ENCODE measurements at regions not wholly inside any gene's neighbourhood (a gene's known extent, or its start where the extent isn't known, plus 50 kb on each side); places are given as distances from the start of the nearest gene placed in this dataset.

DNA sequence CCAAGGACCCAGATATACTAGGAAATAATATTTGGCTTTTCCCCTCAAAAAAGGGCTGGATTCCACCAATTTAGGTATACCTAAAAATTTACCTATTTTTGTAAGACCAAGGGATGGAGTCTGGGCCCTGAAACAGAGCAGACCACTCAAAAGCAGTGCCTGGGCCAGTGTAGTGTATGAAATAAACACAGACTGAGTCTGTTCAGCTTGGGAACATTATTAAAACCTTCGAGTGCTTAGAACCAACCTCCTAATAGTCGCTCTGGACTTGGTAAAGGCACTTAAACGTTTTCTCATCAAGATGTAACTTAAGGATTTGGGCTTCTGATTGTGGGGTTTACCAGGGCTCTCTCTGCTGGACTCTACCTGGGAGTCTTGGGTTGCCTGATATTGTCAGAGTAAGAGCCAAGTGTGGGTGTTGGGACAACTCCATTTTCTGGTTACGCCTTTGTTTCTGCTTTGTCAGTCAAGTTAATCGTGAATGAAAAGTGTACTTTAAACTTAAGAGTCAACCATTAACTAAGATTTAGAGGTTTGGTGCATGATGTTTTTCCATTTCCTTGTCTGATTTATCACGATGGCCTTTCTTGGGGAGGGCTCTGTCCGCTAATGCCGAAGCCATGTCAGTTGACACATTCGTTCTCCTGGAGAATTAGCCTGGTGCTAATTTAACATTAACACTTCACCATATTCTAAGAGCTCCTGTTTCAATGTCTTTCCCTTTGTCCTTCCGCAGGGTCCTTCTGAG, 221.0 kb upstream of the TPM1 start:
- Histone ChIP-seq H3K4me1 (ENCODE audit: control insufficient read depth in 2 of 2, insufficient read depth in 2 of 2, low read length in 2 of 2) (no peaks in the 10 kb centered on the region), H3K27me3 (ENCODE audit: control insufficient read depth in 2 of 2, insufficient read depth in 2 of 2, low read length in 2 of 2) (no peaks in the 10 kb centered on the region), H3K36me3 (ENCODE audit: control insufficient read depth in 2 of 3, insufficient read depth in 3 of 3, low read length in 3 of 3) (no peaks in the 10 kb centered on the region), H3K4me3 (ENCODE audit: low read length) (no peak overlapping the region), H3K27ac (ENCODE audit: low read depth, low read length) (no peak overlapping the region), H3K9me3 (ENCODE audit: control insufficient read depth in 2 of 3, low read length in 3 of 3) (no peaks in the 10 kb centered on the region)
- H3K4me1 Mint-ChIP-seq = no peaks in the 10 kb centered on the region
- H3K4me3 Mint-ChIP-seq = no peak overlapping the region
- no peak for ATAC-seq
- no peak overlapping the region for H3K27ac Mint-ChIP-seq
- H3K9me3 Mint-ChIP-seq = no peaks in the 10 kb centered on the region
- ChIA-PET CTCF (no interaction called here), POLR2A (no interaction called here)
- peaks cover 0 to 14% (median 5%) of the 10 kb centered on the region in 5 donors for H3K27me3 Mint-ChIP-seq
- no peaks in the 10 kb centered on the region for H3K36me3 Mint-ChIP-seq
- no peak for DNase-seq
- intact Hi-C loops (cut with micrococcal nuclease) = no loop called here

GRCh38 chr15:62822228-62822627, 220.3 kb upstream of the TPM1 start:
- H3K4me1 ChIP-seq (ENCODE audit: control insufficient read depth in 2 of 2, insufficient read depth in 2 of 2, low read length in 2 of 2) = no peaks in the 10 kb centered on the region
- H3K9me3 ChIP-seq (ENCODE audit: control insufficient read depth in 2 of 3, low read length in 3 of 3) = no peaks in the 10 kb centered on the region
- H3K36me3 ChIP-seq (ENCODE audit: control insufficient read depth in 2 of 3, insufficient read depth in 3 of 3, low read length in 3 of 3) = no peaks in the 10 kb centered on the region
- Mint-ChIP-seq H3K36me3 (no peaks in the 10 kb centered on the region), H3K4me3 (no peak overlapping the region), H3K4me1 (no peaks in the 10 kb centered on the region), H3K9me3 (no peaks in the 10 kb centered on the region), H3K27me3 (peaks cover 0 to 13% (median 5%) of the 10 kb centered on the region in 5 donors), H3K27ac (no peak overlapping the region)
- no peaks in the 10 kb centered on the region for H3K27me3 ChIP-seq (ENCODE audit: control insufficient read depth in 2 of 2, insufficient read depth in 2 of 2, low read length in 2 of 2)
- no peak overlapping the region for H3K27ac ChIP-seq (ENCODE audit: low read depth, low read length)
- CTCF ChIA-PET = no interaction called here
- ATAC-seq (no peak), DNase-seq (no peak)
- intact Hi-C loops (cut with micrococcal nuclease) = no loop called here
- POLR2A ChIA-PET = no interaction called here
- H3K4me3 ChIP-seq (ENCODE audit: low read length) = no peak overlapping the region

DNA sequence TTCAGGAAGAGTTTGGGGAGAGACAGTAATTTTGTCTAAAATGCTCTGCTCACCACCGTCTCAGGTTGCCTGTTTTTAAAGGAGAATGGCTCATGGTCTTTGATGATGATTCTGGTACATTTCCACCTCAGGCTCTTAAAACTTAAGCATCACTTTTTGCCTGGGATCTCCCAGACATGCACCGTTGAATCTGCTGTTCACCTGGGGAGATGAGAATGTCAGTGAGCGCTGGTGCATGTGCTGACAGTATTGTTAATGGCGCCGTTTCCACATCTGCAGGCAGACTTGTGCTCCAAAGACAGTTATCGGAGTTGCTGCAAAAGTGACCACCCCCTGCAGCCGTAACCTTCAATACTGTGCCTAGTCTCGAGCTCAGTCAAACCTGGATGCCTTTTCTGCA, 219.0 kb upstream of the TPM1 start:
- Mint-ChIP-seq H3K27me3 (peaks cover 0 to 12% (median 0%) of the 10 kb centered on the region in 5 donors), H3K27ac (no peak overlapping the region), H3K9me3 (no peaks in the 10 kb centered on the region), H3K4me1 (peaks cover 0 to 1% (median 0%) of the 10 kb centered on the region in 7 donors), H3K4me3 (no peak overlapping the region), H3K36me3 (no peaks in the 10 kb centered on the region)
- Histone ChIP-seq H3K4me1 (ENCODE audit: control insufficient read depth in 2 of 2, insufficient read depth in 2 of 2, low read length in 2 of 2) (no peaks in the 10 kb centered on the region), H3K27ac (ENCODE audit: low read depth, low read length) (no peak overlapping the region), H3K9me3 (ENCODE audit: control insufficient read depth in 2 of 3, low read length in 3 of 3) (no peaks in the 10 kb centered on the region), H3K4me3 (ENCODE audit: low read length) (no peak overlapping the region), H3K36me3 (ENCODE audit: control insufficient read depth in 2 of 3, insufficient read depth in 3 of 3, low read length in 3 of 3) (no peaks in the 10 kb centered on the region), H3K27me3 (ENCODE audit: control insufficient read depth in 2 of 2, insufficient read depth in 2 of 2, low read length in 2 of 2) (no peaks in the 10 kb centered on the region)
- ChIA-PET CTCF (no interaction called here), POLR2A (no interaction called here)
- DNase-seq (no peak), ATAC-seq (no peak)
- intact Hi-C loops (cut with micrococcal nuclease) = no loop called here

DNA sequence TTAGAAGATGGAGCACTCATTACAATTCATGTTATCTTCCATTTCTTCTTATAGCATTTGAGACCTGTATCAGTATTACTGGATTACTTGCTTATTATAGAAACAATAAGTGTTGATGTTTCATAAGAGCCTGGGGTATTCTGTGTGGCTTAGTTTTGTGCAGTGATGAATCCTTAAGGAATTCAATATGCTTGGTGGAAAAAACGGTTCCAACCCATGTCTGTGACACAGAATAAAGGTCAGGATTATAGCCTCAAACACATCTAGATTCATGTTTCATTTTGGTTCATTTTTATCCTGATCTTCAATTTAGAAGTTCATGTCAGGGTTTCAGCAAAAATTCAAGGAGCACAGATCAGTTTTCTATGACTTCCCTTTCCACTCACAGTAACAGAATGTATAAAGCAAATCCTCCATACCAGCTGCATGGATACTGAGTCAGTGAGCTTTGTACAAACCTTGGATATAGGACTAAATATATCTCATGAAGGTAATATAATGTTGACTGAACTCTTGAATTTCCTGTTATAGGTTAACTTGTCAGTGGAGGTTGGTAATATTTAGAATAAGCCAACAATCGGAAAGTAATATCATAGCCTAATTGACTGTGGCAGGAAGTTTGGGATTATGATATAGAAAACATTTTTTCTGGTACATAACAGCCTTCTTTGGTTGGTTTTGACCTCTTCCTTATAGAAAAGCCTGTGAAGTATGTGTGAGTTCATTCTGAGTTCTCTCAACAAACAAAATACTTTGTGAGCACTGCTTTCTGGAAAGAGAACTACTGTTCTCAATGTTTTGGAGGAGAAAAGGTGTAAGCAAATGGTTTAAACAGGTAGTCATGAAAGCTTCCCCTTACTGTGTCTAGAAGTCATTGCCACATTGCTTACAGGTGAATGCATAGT, 218.2 kb upstream of the TPM1 start:
- Histone ChIP-seq H3K27me3 (ENCODE audit: control insufficient read depth in 2 of 2, insufficient read depth in 2 of 2, low read length in 2 of 2) (no peaks in the 10 kb centered on the region), H3K27ac (ENCODE audit: low read depth, low read length) (no peak overlapping the region), H3K9me3 (ENCODE audit: control insufficient read depth in 2 of 3, low read length in 3 of 3) (no peaks in the 10 kb centered on the region), H3K4me3 (ENCODE audit: low read length) (no peak overlapping the region), H3K4me1 (ENCODE audit: control insufficient read depth in 2 of 2, insufficient read depth in 2 of 2, low read length in 2 of 2) (no peaks in the 10 kb centered on the region), H3K36me3 (ENCODE audit: control insufficient read depth in 2 of 3, insufficient read depth in 3 of 3, low read length in 3 of 3) (no peaks in the 10 kb centered on the region)
- intact Hi-C loops (cut with micrococcal nuclease) = no loop called here
- no peak overlapping the region for H3K27ac Mint-ChIP-seq
- ATAC-seq = no peak
- no peaks in the 10 kb centered on the region for H3K9me3 Mint-ChIP-seq
- DNase-seq = no peak
- peaks cover 0 to 1% (median 0%) of the 10 kb centered on the region in 7 donors for H3K4me1 Mint-ChIP-seq
- ChIA-PET CTCF (no interaction called here), POLR2A (no interaction called here)
- H3K36me3 Mint-ChIP-seq = no peaks in the 10 kb centered on the region
- H3K4me3 Mint-ChIP-seq = no peak overlapping the region
- H3K27me3 Mint-ChIP-seq = peaks cover 0 to 12% (median 0%) of the 10 kb centered on the region in 5 donors

DNA sequence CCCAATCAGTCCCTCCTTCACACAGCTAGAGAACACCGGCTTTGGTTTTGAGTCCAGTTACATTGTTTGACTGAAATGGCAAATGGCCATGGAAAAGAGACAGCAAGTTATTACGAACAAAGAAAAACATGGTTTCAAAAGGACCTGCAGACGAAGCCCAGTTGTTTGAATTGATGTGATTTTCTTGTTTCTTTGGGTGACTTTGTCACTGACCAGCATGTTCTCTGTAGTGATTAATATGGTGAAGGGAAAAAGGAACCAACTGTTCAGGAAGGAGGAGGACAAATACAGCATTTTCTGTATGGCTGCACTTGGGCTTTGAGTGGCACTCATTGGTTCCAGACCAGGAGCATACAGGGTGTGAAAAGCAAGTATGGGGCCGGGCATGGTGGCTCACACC, 217.4 kb upstream of the TPM1 start:
- Histone ChIP-seq H3K36me3 (ENCODE audit: control insufficient read depth in 2 of 3, insufficient read depth in 3 of 3, low read length in 3 of 3) (no peaks in the 10 kb centered on the region), H3K27ac (ENCODE audit: low read depth, low read length) (no peak overlapping the region), H3K4me3 (ENCODE audit: low read length) (no peak overlapping the region), H3K9me3 (ENCODE audit: control insufficient read depth in 2 of 3, low read length in 3 of 3) (no peaks in the 10 kb centered on the region), H3K27me3 (ENCODE audit: control insufficient read depth in 2 of 2, insufficient read depth in 2 of 2, low read length in 2 of 2) (no peaks in the 10 kb centered on the region), H3K4me1 (ENCODE audit: control insufficient read depth in 2 of 2, insufficient read depth in 2 of 2, low read length in 2 of 2) (no peaks in the 10 kb centered on the region)
- peaks cover 0 to 2% (median 0%) of the 10 kb centered on the region in 11 donors for H3K9me3 Mint-ChIP-seq
- peaks cover 0 to 12% (median 0%) of the 10 kb centered on the region in 5 donors for H3K27me3 Mint-ChIP-seq
- POLR2A ChIA-PET = no interaction called here
- ATAC-seq (no peak), DNase-seq (no peak)
- H3K4me3 Mint-ChIP-seq = no peak overlapping the region
- peaks cover 0 to 1% (median 0%) of the 10 kb centered on the region in 7 donors for H3K4me1 Mint-ChIP-seq
- no peak overlapping the region for H3K27ac Mint-ChIP-seq
- intact Hi-C loops (cut with micrococcal nuclease) = no loop called here
- CTCF ChIA-PET = no interaction called here
- H3K36me3 Mint-ChIP-seq = no peaks in the 10 kb centered on the region

- CTCF ChIA-PET = no interaction called here
Measured at GRCh38 chr15:62826561-62826960, 216.0 kb upstream of the TPM1 start.

More at GRCh38 chr15:62826561-62826960, 216.0 kb upstream of the TPM1 start:
- Histone ChIP-seq H3K27ac (ENCODE audit: low read depth, low read length) (no peak overlapping the region), H3K4me1 (ENCODE audit: control insufficient read depth in 2 of 2, insufficient read depth in 2 of 2, low read length in 2 of 2) (no peaks in the 10 kb centered on the region), H3K27me3 (ENCODE audit: control insufficient read depth in 2 of 2, insufficient read depth in 2 of 2, low read length in 2 of 2) (no peaks in the 10 kb centered on the region), H3K36me3 (ENCODE audit: control insufficient read depth in 2 of 3, insufficient read depth in 3 of 3, low read length in 3 of 3) (no peaks in the 10 kb centered on the region), H3K4me3 (ENCODE audit: low read length) (no peak overlapping the region), H3K9me3 (ENCODE audit: control insufficient read depth in 2 of 3, low read length in 3 of 3) (no peaks in the 10 kb centered on the region)
- intact Hi-C loops (cut with micrococcal nuclease) = no loop called here
- H3K9me3 Mint-ChIP-seq = peaks cover 0 to 2% (median 0%) of the 10 kb centered on the region in 11 donors
- DNase-seq (no peak), ATAC-seq (no peak)
- H3K36me3 Mint-ChIP-seq = no peaks in the 10 kb centered on the region
- peaks cover 0 to 12% (median 0%) of the 10 kb centered on the region in 5 donors for H3K27me3 Mint-ChIP-seq
- H3K4me1 Mint-ChIP-seq = peaks cover 0 to 1% (median 0%) of the 10 kb centered on the region in 7 donors
- H3K27ac Mint-ChIP-seq = no peak overlapping the region
- POLR2A ChIA-PET = no interaction called here
- no peak overlapping the region for H3K4me3 Mint-ChIP-seq

All from naive thymus-derived CD4-positive, alpha-beta T cell (primary cell).